Neural crest cell (in vitro differentiated cells): ENCODE measurements at regions not wholly inside any gene's neighbourhood (a gene's known extent, or its start where the extent isn't known, plus 50 kb on each side); places are given as distances from the start of the nearest gene placed in this dataset.

Experiments used
- DNase-seq: peaks from one replicate; pipeline ENCODE4 v3.0.0; 2021; ENCODE audit warnings: low read depth, mixed read lengths, low spot score
- H3K27ac Mint-ChIP-seq: one replicate; pipeline ENCODE4 v1.8.0; 2021; ENCODE audit warnings: mild to moderate bottlenecking, mixed read lengths; ENCODE audit not compliant: unreplicated experiment
- H3K27me3 Mint-ChIP-seq: 2 replicates; pipeline ENCODE4 v1.8.0; 2021; ENCODE audit warnings: low read depth, mild to moderate bottlenecking, mixed read lengths
- H3K36me3 Mint-ChIP-seq: 2 replicates; pipeline ENCODE4 v1.8.0; 2021; ENCODE audit warnings: low read depth, mild to moderate bottlenecking, mixed read lengths
- H3K4me1 Mint-ChIP-seq: 2 replicates; pipeline ENCODE4 v1.8.0; 2021; ENCODE audit warnings: mixed read lengths
- H3K4me3 Mint-ChIP-seq: one replicate; pipeline ENCODE4 v1.8.0; 2021; ENCODE audit warnings: mild to moderate bottlenecking, mixed read lengths
- H3K9me3 Mint-ChIP-seq: 2 replicates; pipeline ENCODE4 v1.8.0; 2021; ENCODE audit warnings: mixed read lengths
- TF ChIP-seq, protein P1 (sequence below): fragments of 200-600 bp; sonication (generic); conservative IDR thresholded peaks from 2 replicates; pipeline ENCODE4 v1.5.0; 2021; ENCODE audit warnings: antibody characterized with exemption, mild to moderate bottlenecking

DNA sequence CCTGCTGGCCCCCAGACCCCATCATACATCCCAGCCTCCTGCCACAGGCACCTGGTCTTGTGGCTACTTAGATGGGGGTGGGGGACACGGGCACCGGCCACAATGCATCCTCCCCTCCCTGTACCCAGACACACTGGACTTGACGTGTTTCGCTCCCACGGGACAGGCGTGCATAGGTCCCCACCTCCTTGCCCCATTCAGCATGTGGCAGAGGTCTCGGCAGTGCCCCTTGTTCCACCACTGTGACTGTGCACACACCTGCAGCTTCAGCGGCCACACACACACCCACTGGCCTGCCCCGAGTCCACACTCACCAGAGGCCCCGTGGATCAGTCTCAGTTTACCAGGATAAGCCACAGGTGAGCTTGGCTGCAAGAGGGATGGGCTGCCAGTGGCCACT lies 109.6 kb downstream of the ENGASE start:
- peaks cover 3% of the 10 kb centered on the region for H3K4me1 Mint-ChIP-seq
- no peaks in the 10 kb centered on the region for H3K36me3 Mint-ChIP-seq
- DNase-seq, result no peak
- H3K27me3 Mint-ChIP-seq, result peaks cover 92% of the 10 kb centered on the region
- no peaks in the 10 kb centered on the region for H3K9me3 Mint-ChIP-seq
- peak overlapping the region; percentile 19 for H3K4me3 Mint-ChIP-seq
- H3K27ac Mint-ChIP-seq, result no peak overlapping the region
- TF ChIP-seq, protein P1, sequence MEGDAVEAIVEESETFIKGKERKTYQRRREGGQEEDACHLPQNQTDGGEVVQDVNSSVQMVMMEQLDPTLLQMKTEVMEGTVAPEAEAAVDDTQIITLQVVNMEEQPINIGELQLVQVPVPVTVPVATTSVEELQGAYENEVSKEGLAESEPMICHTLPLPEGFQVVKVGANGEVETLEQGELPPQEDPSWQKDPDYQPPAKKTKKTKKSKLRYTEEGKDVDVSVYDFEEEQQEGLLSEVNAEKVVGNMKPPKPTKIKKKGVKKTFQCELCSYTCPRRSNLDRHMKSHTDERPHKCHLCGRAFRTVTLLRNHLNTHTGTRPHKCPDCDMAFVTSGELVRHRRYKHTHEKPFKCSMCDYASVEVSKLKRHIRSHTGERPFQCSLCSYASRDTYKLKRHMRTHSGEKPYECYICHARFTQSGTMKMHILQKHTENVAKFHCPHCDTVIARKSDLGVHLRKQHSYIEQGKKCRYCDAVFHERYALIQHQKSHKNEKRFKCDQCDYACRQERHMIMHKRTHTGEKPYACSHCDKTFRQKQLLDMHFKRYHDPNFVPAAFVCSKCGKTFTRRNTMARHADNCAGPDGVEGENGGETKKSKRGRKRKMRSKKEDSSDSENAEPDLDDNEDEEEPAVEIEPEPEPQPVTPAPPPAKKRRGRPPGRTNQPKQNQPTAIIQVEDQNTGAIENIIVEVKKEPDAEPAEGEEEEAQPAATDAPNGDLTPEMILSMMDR, result no peak

DNA sequence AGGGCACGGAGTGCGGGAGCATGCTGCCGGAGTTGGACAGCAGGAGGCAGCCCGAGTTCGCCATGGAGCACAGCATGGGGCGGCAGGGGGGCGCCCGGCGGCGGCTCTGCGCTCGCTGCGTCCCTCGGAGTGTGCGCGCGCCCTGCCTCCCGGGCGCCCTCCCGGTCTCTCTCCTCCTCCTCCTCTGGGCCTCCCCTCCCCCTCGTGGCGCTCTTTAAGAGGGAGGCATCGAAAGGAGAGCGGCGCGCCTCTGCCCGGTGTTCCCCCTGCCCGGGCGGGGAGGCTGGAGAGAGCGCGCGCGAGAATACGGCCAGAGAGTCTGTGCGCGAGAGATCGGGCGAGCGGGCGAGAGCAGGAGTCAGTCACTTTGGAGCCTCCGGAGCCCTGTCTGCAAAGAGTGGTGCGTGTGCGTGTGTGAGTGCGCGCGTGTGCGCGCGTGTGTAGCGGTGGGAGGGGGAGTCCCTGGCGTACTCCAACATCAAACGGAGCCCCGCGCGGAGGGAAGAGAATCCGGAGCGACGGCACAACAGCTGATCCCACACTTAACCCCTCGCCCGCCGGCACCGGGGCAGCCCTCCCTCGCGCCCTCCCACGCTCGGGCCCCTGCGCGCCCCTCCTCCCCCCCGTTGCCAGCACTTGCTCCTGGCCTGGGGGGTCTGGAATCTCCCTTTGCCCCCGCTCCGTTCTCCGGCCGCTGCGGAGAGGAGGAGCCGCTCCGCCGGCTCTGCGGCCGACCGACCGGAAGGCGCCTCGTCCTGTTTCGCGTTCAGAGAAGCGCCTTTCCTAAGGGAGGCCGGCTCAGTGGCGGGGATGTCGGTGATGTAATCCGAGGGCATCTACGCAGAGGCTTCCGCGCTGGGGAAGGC lies 108.9 kb downstream of the ENGASE start:
- Mint-ChIP-seq H3K4me3 (peak overlapping the region; percentile 83), H3K4me1 (peaks cover 3% of the 10 kb centered on the region), H3K27me3 (peaks cover 92% of the 10 kb centered on the region), H3K27ac (no peak overlapping the region), H3K9me3 (no peaks in the 10 kb centered on the region), H3K36me3 (no peaks in the 10 kb centered on the region)
- DNase-seq, result peak; percentile 38
- TF ChIP-seq, protein P1, result no peak

DNA sequence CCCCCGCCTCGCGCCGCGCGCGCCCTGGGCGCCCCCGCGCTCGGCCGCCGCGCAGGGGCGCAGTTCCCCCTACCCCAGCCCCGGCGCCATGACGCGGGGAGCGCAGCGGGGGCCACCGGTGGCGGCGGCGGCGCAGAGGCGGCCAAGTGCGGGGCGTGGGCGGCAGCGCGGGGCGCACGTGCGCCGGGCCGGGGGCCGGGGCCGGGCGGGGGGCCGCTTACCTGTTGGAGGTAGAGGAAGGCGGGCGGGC lies 108.3 kb downstream of the ENGASE start:
- DNase-seq, result no peak
- TF ChIP-seq, protein P1, result no peak
- Mint-ChIP-seq H3K27me3 (peaks cover 92% of the 10 kb centered on the region), H3K9me3 (no peaks in the 10 kb centered on the region), H3K4me3 (no peak overlapping the region), H3K27ac (no peak overlapping the region), H3K4me1 (peaks cover 3% of the 10 kb centered on the region), H3K36me3 (no peaks in the 10 kb centered on the region)

DNA sequence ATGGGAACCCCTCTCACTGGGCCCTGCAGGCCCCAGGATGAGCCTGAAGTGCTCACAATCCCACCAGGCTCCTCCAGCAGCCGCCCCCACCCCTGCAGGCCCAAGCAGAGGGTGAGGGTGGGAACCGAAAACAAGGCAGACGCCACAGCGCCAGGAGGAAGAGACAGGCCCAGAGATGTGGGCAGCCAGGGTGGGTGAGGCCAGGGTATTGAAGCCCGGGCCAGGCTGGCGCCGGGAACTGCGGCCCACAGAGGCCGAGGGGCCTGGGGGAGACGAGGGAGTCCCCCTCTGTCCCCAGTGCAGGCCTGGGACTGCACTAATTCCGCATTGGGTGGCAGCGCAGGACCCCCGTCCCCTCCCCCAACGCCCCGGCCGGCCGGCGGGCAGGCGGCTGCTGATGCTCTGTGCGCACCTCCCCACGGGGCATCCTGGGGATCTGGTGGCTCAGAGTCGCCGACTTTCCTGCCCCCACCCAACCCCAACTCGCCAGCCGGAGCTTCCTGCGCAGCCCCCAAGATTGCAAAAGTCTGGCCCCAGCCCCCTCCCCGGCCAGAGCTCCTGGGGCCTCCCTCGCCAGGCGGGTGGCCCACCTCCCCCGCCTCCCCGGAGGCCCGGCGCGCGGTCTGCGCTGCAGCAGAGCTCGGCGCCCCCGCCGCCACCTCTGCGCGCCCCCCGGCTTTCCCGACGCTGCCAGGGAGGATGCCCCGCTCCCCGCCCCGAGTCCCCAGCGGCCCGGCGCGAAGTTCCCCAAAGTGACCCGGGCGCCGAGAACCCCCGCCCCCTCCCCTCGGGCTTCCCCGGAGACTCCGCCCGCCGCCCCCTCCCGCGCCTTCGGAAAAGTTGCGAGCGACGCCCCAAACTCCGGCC lies 107.8 kb downstream of the ENGASE start:
- no peak overlapping the region for H3K27ac Mint-ChIP-seq
- H3K9me3 Mint-ChIP-seq, result no peaks in the 10 kb centered on the region
- TF ChIP-seq, protein P1, result no peak
- H3K36me3 Mint-ChIP-seq, result no peaks in the 10 kb centered on the region
- DNase-seq, result no peak
- peaks cover 92% of the 10 kb centered on the region for H3K27me3 Mint-ChIP-seq
- H3K4me1 Mint-ChIP-seq, result peaks cover 3% of the 10 kb centered on the region
- peak overlapping the region; percentile 31 for H3K4me3 Mint-ChIP-seq

DNA sequence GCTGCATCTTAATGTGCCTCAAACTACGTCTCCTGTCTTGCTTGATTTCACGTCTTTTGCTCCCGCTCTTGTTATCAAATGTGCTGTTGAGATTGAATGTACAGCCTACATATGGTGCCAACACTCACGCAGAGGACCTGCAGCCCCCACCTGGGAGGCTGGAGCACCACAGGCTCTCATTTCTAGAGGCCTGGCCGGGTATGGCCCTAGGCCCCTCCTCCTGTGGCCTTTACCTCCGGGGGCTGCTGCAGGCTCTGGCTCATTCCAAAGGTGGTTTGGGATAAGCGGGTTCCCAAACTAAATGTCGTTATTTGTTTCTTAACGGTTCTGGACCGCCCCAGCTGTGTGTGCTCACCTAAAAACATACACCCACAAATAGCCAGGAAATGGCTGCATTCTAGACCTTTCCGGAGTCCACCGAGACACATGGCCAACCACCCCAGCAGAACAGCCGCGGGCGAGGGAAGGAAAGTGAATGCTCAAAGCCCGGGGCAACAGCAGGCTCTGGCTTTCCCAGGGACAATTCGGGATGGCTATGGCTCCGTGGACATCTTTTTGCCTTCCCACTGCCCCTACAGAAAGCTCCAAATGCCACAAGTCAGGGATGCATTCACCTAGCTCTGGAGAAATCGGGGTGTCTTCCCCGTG lies 105.9 kb downstream of the ENGASE start:
- Mint-ChIP-seq H3K36me3 (no peaks in the 10 kb centered on the region), H3K9me3 (no peaks in the 10 kb centered on the region), H3K27ac (no peak overlapping the region), H3K4me3 (peak overlapping the region; percentile 10), H3K27me3 (peaks cover 80% of the 10 kb centered on the region), H3K4me1 (peaks cover 3% of the 10 kb centered on the region)
- TF ChIP-seq, protein P1, result no peak
- DNase-seq, result no peak
